ENCODE measurements at regions not wholly inside any gene's neighbourhood (a gene's known extent, or its start where the extent isn't known, plus 50 kb on each side); places are given as distances from the start of the nearest gene placed in this dataset.

DNA sequence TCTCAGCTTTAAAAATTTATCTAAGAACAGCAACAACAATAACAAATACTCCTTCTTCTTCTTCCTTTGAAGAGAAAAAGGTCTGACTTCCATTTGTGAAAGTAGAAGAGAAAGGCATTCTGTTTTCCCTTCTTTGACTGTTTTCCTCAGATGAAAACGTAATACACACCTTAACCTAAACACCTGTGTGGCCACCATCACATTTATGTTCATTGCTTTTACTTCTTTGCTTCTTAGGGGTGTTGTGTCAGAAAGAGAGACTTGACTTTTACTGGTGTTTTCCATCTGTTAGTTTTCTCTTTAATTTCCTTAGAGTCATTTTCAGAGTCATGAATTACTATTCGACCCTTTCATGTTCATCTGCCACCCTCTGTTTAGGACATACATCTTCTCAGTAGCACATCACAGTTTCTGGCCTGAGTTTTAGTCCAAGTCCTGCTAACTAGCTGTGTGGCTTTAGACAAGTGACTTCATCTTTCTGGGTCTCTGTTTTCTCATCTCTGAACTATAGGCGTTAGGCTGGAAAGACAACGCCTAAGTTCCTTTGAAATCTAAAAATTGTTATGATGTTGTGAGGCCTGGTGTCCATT is 283.8 kb downstream of the GATA3 start:
- ChIA-PET CTCF (no interaction called here), SMC1A (ENCODE audit: uncharacterized antibody, unreplicated experiment) (no interaction called here), RAD21 (ENCODE audit: unreplicated experiment) (no interaction called here), POLR2A (no interaction called here)
- Histone ChIP-seq H3K36me3 (ENCODE audit: control insufficient read depth in 2 of 2, insufficient read depth in 2 of 2, low read length in 1 of 2) (no peaks in the 10 kb centered on the region), H3K27me3 (replicated peaks in 1 of 2; ENCODE audit: control insufficient read depth in 2 of 2, insufficient read depth in 2 of 2, low read length in 1 of 2) (no peaks in the 10 kb centered on the region), H3K9me3 (replicated peaks; ENCODE audit: control insufficient read depth, insufficient read depth, low read length) (no peaks in the 10 kb centered on the region), H3K4me1 (ENCODE audit: control insufficient read depth, insufficient read depth, low read length) (no peaks in the 10 kb centered on the region), H3K27ac (ENCODE audit: control insufficient read depth, insufficient read depth) (no peak overlapping the region), H3K79me2 (ENCODE audit: control insufficient read depth, insufficient read depth, low read length) (no peaks in the 10 kb centered on the region), H3K4me2 (ENCODE audit: control insufficient read depth, insufficient read depth) (no peak overlapping the region), H4K20me1 (ENCODE audit: control insufficient read depth, insufficient read depth) (no peaks in the 10 kb centered on the region), H2AFZ (ENCODE audit: control insufficient read depth, low read depth, low read length) (no peak overlapping the region), H3K4me3 (no peak overlapping the region), H3K9ac (ENCODE audit: control insufficient read depth, insufficient read depth, low read length) (no peak overlapping the region)
- FAIRE-seq (no peak), ATAC-seq (no peak), DNase-seq (ENCODE audit: low read depth, low spot score) (no peak)
- no TSS peak for BruUV-seq (replicated peaks)
- intact Hi-C loops (cut with micrococcal nuclease; ENCODE audit: unreplicated experiment) (loop anchor here (10.0 kb wide), 1 partner anchor 63 kb away; no protein-coding TSS in a partner anchor), in situ Hi-C loops (cut with MboI) (no loop called here)
- peak; percentile 53; the same call in 1 of the 2 replicates for TF ChIP-seq JUNB (IDR thresholded peaks at IDR 0.05)
- no peak for TF ChIP-seq SUPT20H (IDR thresholded peaks at IDR 0.05; ENCODE audit: borderline replicate concordance, control insufficient read depth, low read depth, low read length)
- WGBS (ENCODE audit: insufficient coverage, insufficient replicate concordance, low lambda C conversion rate, missing lambda C conversion rate) = 0% methylated on average over 4 of the region's 4 CpGs

DNA sequence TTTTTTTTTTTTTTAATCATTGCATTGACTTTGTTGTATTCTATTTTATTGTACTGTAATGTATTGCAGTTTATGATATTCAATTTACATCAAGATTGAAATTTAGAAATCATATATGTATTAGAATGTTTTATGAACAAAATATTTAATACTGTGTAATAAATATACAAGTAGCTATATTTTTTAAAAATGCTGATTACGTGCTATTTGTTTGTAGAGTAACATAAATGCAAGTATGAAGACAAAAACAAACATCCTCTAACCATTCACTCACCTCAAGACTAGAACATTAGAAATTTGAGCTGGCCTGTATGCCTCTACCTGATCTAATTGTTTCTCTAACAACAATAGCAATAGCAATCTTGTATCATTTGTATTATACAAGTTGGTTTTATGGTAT is 290.3 kb downstream of the GATA3 start:
- ChIA-PET SMC1A (ENCODE audit: uncharacterized antibody, unreplicated experiment) (no interaction called here), CTCF (no interaction called here), POLR2A (no interaction called here), RAD21 (ENCODE audit: unreplicated experiment) (no interaction called here)
- WGBS (ENCODE audit: insufficient coverage, insufficient replicate concordance, low lambda C conversion rate, missing lambda C conversion rate) = 0% methylated on average over 1 of the region's 1 CpG
- intact Hi-C loops (cut with micrococcal nuclease; ENCODE audit: unreplicated experiment) = no loop called here
- Histone ChIP-seq H3K27me3 (replicated peaks in 1 of 2; ENCODE audit: control insufficient read depth in 2 of 2, insufficient read depth in 2 of 2, low read length in 1 of 2) (no peaks in the 10 kb centered on the region), H3K9ac (ENCODE audit: control insufficient read depth, insufficient read depth, low read length) (no peak overlapping the region), H3K79me2 (ENCODE audit: control insufficient read depth, insufficient read depth, low read length) (no peaks in the 10 kb centered on the region), H3K9me3 (replicated peaks; ENCODE audit: control insufficient read depth, insufficient read depth, low read length) (no peaks in the 10 kb centered on the region), H3K36me3 (ENCODE audit: control insufficient read depth in 2 of 2, insufficient read depth in 2 of 2, low read length in 1 of 2) (no peaks in the 10 kb centered on the region), H2AFZ (ENCODE audit: control insufficient read depth, low read depth, low read length) (no peak overlapping the region), H3K4me2 (ENCODE audit: control insufficient read depth, insufficient read depth) (no peak overlapping the region), H3K4me3 (no peak overlapping the region), H3K4me1 (ENCODE audit: control insufficient read depth, insufficient read depth, low read length) (no peaks in the 10 kb centered on the region), H4K20me1 (ENCODE audit: control insufficient read depth, insufficient read depth) (no peaks in the 10 kb centered on the region), H3K27ac (ENCODE audit: control insufficient read depth, insufficient read depth) (no peak overlapping the region)
- in situ Hi-C loops (cut with MboI) = no loop called here
- ATAC-seq (no peak), DNase-seq (ENCODE audit: low read depth, low spot score) (no peak), FAIRE-seq (no peak)
- TF ChIP-seq PAX5 (IDR thresholded peaks at IDR 0.05; ENCODE audit: borderline replicate concordance, low read depth, low read length) = no peak
- no peak for TF ChIP-seq CREM (IDR thresholded peaks at IDR 0.05; ENCODE audit: low read depth)
- BruUV-seq (replicated peaks) = no TSS peak
